ENCODE measurements at regions not wholly inside any gene's neighbourhood (a gene's known extent, or its start where the extent isn't known, plus 50 kb on each side); places are given as distances from the start of the nearest gene placed in this dataset.

GRCh38 chr1:221162352-221162751, 283.1 kb downstream of the HLX start:
- DNase-seq (no peak), ATAC-seq (ENCODE audit: low read depth) (no peak)
- ChIA-PET CTCF (interaction anchor here (0.6 to 2.0 kb wide), 2 partner anchors 12 to 64 kb away, joined by 3 to 6 read pairs; no protein-coding TSS in a partner anchor), POLR2A (no interaction called here)
- intact Hi-C loops (cut with micrococcal nuclease): no loop called here
- no peak overlapping the region for H3K27ac Mint-ChIP-seq
- H3K9me3 Mint-ChIP-seq (ENCODE audit: insufficient read depth): no peaks in the 10 kb centered on the region
- no peaks in the 10 kb centered on the region for H3K36me3 ChIP-seq (replicated peaks in 1 of 2; ENCODE audit: control extremely low read depth in 1 of 2, control insufficient read depth in 1 of 2, extremely low read depth in 1 of 2, insufficient read depth in 2 of 2, low read length in 1 of 2)
- no peaks in the 10 kb centered on the region for H3K79me2 ChIP-seq (ENCODE audit: control insufficient read depth, insufficient read depth, low read length)
- peaks cover 0 to 23% (median 13%) of the 10 kb centered on the region in 4 experiments for H3K27me3 ChIP-seq (replicated peaks in 1 of 4; ENCODE audit: control extremely low read depth in 1 of 4, control insufficient read depth in 3 of 4, insufficient read depth in 4 of 4, low read length in 3 of 4)
- 100% methylated on average over 1 of the region's 2 CpGs for WGBS (ENCODE audit: insufficient coverage)
- H3K27me3 Mint-ChIP-seq: peaks cover 9% of the 10 kb centered on the region
- no peak overlapping the region for H3K4me2 ChIP-seq (replicated peaks; ENCODE audit: low read depth, low read length, poor library complexity, severe bottlenecking)
- TF ChIP-seq CTCF (IDR thresholded peaks at IDR 0.05) (no peak), EZH2 (IDR thresholded peaks at IDR 0.05; ENCODE audit: borderline replicate concordance, insufficient read depth, low read depth, low read length, poor library complexity, severe bottlenecking) (no peak)
- no peak overlapping the region for H3K27ac ChIP-seq (ENCODE audit: low read length in 2 of 2)
- no peak overlapping the region for H3K4me3 ChIP-seq (ENCODE audit: control extremely low read depth in 1 of 5, extremely low read depth in 1 of 5, insufficient read depth in 1 of 5, low read depth in 2 of 5, low read length in 4 of 5)
- peaks cover 62% of the 10 kb centered on the region for H3K4me1 Mint-ChIP-seq
- H3K9ac ChIP-seq (ENCODE audit: low read length): no peak overlapping the region
- H3K9me3 ChIP-seq (ENCODE audit: control extremely low read depth in 1 of 3, control insufficient read depth in 2 of 3, insufficient read depth in 1 of 3, low read length in 2 of 3): peaks cover 0 to 2% (median 0%) of the 10 kb centered on the region in 3 donors
- no peak overlapping the region for H2AFZ ChIP-seq (ENCODE audit: insufficient read depth, low read depth, low read length, poor library complexity, severe bottlenecking)
- no peak overlapping the region for H3K4me3 Mint-ChIP-seq
- no peaks in the 10 kb centered on the region for H4K20me1 ChIP-seq (ENCODE audit: control insufficient read depth, insufficient read depth, low read length, poor library complexity, severe bottlenecking)
- H3K4me1 ChIP-seq (ENCODE audit: control insufficient read depth in 2 of 2, insufficient read depth in 2 of 2, low read length in 2 of 2): peaks cover 38 to 54% of the 10 kb centered on the region in 2 donors

DNA sequence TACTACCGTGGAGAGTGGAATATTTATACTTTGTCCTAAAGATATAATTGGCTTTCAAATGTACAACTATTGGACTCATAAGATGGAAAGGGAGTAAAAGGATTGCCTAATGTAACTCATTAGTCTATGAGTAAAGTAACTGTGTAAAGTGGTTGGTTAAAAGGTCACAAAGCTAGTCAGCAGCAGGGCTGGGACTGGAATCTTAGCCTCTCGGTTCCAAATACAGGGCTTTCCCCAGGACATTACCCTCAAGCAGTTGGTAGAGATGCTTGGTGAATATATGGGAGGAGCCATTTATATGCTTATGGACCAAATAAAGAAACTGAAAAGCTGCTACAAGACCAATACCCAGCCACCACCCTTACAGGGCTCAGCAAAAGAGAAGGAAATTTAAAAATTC, 283.7 kb downstream of the HLX start:
- intact Hi-C loops (cut with micrococcal nuclease): no loop called here
- no CpG with 5 or more reads among the region's 2 CpGs for WGBS (ENCODE audit: insufficient coverage)

More for the DNA sequence above, 283.7 kb downstream of the HLX start:
- no peak overlapping the region for H3K27ac ChIP-seq (ENCODE audit: low read length in 2 of 2)
- CTCF ChIA-PET: no interaction called here
- ATAC-seq (ENCODE audit: low read depth) (no peak), DNase-seq (no peak)
- H3K79me2 ChIP-seq (ENCODE audit: control insufficient read depth, insufficient read depth, low read length): no peaks in the 10 kb centered on the region
- no peak overlapping the region for H3K4me3 ChIP-seq (ENCODE audit: control extremely low read depth in 1 of 5, extremely low read depth in 1 of 5, insufficient read depth in 1 of 5, low read depth in 2 of 5, low read length in 4 of 5)
- TF ChIP-seq CTCF (IDR thresholded peaks at IDR 0.05): no peak
- TF ChIP-seq EZH2 (IDR thresholded peaks at IDR 0.05; ENCODE audit: borderline replicate concordance, insufficient read depth, low read depth, low read length, poor library complexity, severe bottlenecking): no peak
- H4K20me1 ChIP-seq (ENCODE audit: control insufficient read depth, insufficient read depth, low read length, poor library complexity, severe bottlenecking): no peaks in the 10 kb centered on the region
- Mint-ChIP-seq H3K9me3 (ENCODE audit: insufficient read depth) (no peaks in the 10 kb centered on the region), H3K27me3 (peaks cover 9% of the 10 kb centered on the region), H3K4me3 (no peak overlapping the region), H3K4me1 (peaks cover 63% of the 10 kb centered on the region), H3K27ac (no peak overlapping the region)
- peaks cover 41 to 54% of the 10 kb centered on the region in 2 donors for H3K4me1 ChIP-seq (ENCODE audit: control insufficient read depth in 2 of 2, insufficient read depth in 2 of 2, low read length in 2 of 2)
- H3K9me3 ChIP-seq (ENCODE audit: control extremely low read depth in 1 of 3, control insufficient read depth in 2 of 3, insufficient read depth in 1 of 3, low read length in 2 of 3): peaks cover 0 to 2% (median 0%) of the 10 kb centered on the region in 3 donors
- peaks cover 0 to 23% (median 13%) of the 10 kb centered on the region in 4 experiments for H3K27me3 ChIP-seq (replicated peaks in 1 of 4; ENCODE audit: control extremely low read depth in 1 of 4, control insufficient read depth in 3 of 4, insufficient read depth in 4 of 4, low read length in 3 of 4)
- no peak overlapping the region for H3K9ac ChIP-seq (ENCODE audit: low read length)
- POLR2A ChIA-PET: no interaction called here
- no peak overlapping the region for H3K4me2 ChIP-seq (replicated peaks; ENCODE audit: low read depth, low read length, poor library complexity, severe bottlenecking)
- H2AFZ ChIP-seq (ENCODE audit: insufficient read depth, low read depth, low read length, poor library complexity, severe bottlenecking): no peak overlapping the region
- H3K36me3 ChIP-seq (replicated peaks in 1 of 2; ENCODE audit: control extremely low read depth in 1 of 2, control insufficient read depth in 1 of 2, extremely low read depth in 1 of 2, insufficient read depth in 2 of 2, low read length in 1 of 2): no peaks in the 10 kb centered on the region

Data from B cell (primary cell).